GM12864 (cell line): ENCODE measurements at regions not wholly inside any gene's neighbourhood (a gene's known extent, or its start where the extent isn't known, plus 50 kb on each side); places are given as distances from the start of the nearest gene placed in this dataset.

Experiments
- DNase-seq: peaks from one replicate; pipeline ENCODE4 v3.0.0-alpha.2; 2011; ENCODE audit warnings: low read depth
- H3K4me3 ChIP-seq: 2 replicates; pipeline ENCODE4 v1.5.1; 2011; ENCODE audit warnings: mild to moderate bottlenecking, low read depth, low read length, control low read depth
- TF ChIP-seq, protein P1 (sequence below): IDR thresholded peaks from 2 replicates; pipeline ENCODE4 v1.5.1; 2011; ENCODE audit warnings: low read depth, mild to moderate bottlenecking, moderate library complexity, low read length, control low read depth, inconsistent platforms; ENCODE audit errors: missing control alignments

DNA sequence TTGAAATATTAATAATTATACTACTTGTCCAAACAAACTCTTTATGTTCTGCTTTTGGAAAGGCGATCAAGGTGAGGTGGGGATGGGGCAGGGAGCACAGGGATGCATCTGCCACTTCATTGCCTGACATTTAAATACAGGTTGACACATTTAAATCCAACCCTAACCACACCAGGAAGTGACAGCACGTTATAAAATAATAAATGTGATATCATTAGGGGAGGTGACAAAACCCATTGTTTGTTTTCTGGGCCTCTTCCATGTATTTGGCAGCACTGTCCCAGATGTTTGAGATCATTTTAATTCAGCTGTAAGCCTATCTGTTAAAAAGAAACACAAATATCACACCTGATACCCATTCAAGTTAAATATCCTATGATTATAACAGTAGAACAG, 342.4 kb upstream of the ARID1B start:
- no peak overlapping the region for H3K4me3 ChIP-seq
- DNase-seq: no peak
- TF ChIP-seq, protein P1, sequence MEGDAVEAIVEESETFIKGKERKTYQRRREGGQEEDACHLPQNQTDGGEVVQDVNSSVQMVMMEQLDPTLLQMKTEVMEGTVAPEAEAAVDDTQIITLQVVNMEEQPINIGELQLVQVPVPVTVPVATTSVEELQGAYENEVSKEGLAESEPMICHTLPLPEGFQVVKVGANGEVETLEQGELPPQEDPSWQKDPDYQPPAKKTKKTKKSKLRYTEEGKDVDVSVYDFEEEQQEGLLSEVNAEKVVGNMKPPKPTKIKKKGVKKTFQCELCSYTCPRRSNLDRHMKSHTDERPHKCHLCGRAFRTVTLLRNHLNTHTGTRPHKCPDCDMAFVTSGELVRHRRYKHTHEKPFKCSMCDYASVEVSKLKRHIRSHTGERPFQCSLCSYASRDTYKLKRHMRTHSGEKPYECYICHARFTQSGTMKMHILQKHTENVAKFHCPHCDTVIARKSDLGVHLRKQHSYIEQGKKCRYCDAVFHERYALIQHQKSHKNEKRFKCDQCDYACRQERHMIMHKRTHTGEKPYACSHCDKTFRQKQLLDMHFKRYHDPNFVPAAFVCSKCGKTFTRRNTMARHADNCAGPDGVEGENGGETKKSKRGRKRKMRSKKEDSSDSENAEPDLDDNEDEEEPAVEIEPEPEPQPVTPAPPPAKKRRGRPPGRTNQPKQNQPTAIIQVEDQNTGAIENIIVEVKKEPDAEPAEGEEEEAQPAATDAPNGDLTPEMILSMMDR: no peak

DNA sequence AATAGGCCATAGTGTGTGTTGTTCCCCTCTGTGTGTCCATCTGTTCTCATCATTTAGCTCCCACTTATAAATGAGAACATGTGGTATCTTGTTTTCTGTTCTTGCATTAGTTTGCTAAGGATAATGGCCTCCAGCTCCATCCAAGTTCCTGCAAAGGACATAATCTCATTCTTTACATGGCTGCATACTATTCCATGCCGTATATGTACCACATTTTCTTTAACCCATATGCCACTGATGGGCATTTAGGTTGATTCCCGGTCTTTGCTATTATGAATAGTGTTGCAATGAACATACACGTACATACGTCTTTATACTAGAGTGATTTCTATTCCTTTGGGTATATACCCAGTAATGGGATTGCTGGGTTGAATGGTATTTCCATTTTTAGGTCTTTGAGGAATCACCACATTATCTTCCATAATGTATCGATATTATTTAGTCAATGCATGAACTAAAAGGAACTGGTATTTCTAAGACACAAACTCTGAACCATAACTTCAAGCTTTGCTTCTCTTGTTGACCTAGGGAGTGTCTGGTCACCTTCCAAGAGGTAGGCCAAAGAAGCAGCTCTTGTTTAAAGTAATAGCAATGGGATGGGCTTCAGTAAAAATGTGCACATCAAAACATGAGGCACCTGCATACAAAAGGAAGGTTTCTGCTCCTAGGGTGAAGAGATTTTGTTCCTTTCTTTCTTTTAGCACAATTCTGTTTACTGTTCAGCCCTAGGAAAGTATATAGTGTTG, 343.0 kb upstream of the ARID1B start:
- no peak overlapping the region for H3K4me3 ChIP-seq
- no peak for DNase-seq
- TF ChIP-seq, protein P1: no peak

DNA sequence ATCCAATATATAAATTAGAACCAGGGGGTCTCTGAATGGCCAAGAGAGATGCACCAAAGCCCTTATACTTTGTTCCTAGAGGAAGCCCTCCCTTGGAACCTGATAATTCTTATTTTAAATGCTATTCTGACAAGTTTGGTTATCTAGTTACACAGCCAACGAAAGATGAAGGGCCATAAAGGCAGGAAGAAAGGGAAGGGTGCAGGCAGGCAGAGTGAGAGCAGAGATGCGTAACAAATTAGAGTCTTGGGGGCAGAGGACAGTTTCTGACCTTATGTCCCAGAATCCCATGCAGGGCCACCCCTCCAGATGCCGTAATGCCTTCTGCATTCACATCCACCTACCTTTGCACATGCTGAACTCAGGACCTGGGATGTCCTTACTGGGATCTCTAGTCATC, 344.6 kb upstream of the ARID1B start:
- TF ChIP-seq, protein P1: no peak
- H3K4me3 ChIP-seq: no peak overlapping the region
- DNase-seq: no peak

DNA sequence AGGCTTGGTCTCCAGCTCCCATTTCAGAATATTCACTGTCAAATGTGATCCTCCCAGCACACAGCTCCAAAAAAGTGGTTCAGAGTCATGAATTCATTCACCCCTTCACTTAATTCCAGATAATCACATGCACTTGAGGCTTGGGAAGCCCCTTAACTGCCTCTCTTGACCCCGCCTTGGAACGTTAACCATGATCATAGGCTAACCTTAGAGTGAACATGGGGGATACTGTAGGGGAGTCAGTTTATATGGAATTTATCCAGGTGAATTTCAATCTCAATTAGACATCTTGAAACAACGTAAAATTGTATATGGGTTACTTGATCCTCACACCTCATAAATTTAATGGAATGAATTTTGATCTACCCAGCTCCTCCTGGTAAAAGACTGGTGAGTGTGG, 346.8 kb upstream of the ARID1B start:
- H3K4me3 ChIP-seq: no peak overlapping the region
- no peak for DNase-seq
- TF ChIP-seq, protein P1: no peak

DNA sequence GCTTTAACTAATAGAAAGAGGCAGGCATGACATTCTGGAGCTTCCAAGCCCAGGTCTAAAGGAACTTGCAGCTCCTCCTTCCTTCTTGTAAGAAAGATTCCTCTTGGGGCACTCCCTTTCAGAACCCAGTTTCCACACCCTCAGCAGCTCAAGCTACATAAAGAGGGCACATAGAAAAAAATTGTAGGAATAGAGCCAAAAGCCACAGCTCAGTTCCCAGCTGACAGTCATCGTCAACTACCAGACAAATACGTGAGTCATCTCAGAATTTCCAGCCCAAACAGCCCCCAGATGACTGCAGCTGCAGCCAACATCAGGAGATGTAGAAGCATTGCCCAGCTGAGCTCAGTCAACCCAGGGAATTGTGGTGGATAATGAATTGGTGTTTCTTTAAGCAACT, 349.8 kb upstream of the ARID1B start:
- TF ChIP-seq, protein P1: no peak
- DNase-seq: no peak
- no peak overlapping the region for H3K4me3 ChIP-seq

DNA sequence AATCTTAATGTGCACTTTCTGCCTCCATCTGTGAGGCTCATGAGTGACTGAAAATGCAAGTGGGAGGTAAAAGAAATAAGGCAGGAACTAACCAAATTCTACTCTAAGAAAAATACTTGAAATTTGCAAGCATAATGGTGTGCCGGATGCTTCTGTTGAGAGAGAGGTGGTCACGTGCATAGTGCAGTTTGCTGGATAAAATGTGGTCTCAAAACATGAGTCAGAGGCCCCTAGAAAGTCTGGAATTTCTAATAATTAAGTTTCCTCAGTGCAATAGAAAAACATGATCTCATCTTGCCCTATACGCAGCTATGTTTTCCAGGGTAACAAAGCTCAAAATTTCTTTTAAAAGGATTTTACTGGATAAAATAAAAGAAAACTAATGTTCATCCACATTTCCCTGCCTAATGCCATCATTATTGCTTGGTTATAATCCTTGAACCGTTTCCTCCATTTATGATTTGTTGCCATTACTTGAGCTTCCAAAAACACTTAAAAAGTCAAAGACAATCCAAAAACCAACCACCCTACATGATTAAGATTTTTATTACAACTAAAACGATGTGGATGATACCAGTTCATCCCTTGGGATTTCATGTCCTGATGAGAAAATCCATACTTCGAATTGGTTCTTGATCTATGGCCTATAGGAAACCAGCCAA, 351.7 kb upstream of the ARID1B start:
- no peak for DNase-seq

More for the DNA sequence above, 351.7 kb upstream of the ARID1B start:
- H3K4me3 ChIP-seq: no peak overlapping the region
- TF ChIP-seq, protein P1: no peak
